Left forelimb (tissue), 1 donor: ENCODE measurements at regions not wholly inside any gene's neighbourhood (a gene's known extent, or its start where the extent isn't known, plus 50 kb on each side); places are given as distances from the start of the nearest gene placed in this dataset.

ENCODE experiments used
- DNase-seq: peaks from one replicate; pipeline ENCODE4 v3.0.0-alpha.2; 2018; ENCODE audit warnings: low spot score

- DNase-seq = no peak
Observed at GRCh38 chr7:130880668-130881067, 146.7 kb upstream of the KLF14 start.

- no peak for DNase-seq
Observed at GRCh38 chr7:130881091-130881798, 147.2 kb upstream of the KLF14 start.

- no peak for DNase-seq
Observed at GRCh38 chr7:130881799-130882141, 147.8 kb upstream of the KLF14 start.

- DNase-seq = no peak
Observed at GRCh38 chr7:130882396-130882795, 148.4 kb upstream of the KLF14 start.

- DNase-seq = no peak
Observed at GRCh38 chr7:130883928-130884327, 149.9 kb upstream of the KLF14 start.

- no peak for DNase-seq
Observed at GRCh38 chr7:130884437-130885417, 150.7 kb upstream of the KLF14 start.

GRCh38 chr7:130886438-130887135, 152.6 kb upstream of the KLF14 start:
- DNase-seq = no peak

- DNase-seq = no peak
Observed at GRCh38 chr7:130887182-130887956, 153.4 kb upstream of the KLF14 start.

- DNase-seq = no peak
Observed at GRCh38 chr7:130887957-130888371, 154.0 kb upstream of the KLF14 start.

GRCh38 chr7:130888468-130888867, 154.5 kb upstream of the KLF14 start:
- no peak for DNase-seq

GRCh38 chr7:130890176-130891020, 156.4 kb upstream of the KLF14 start:
- DNase-seq = no peak

GRCh38 chr7:130891254-130892094, 157.5 kb upstream of the KLF14 start:
- DNase-seq = no peak

- no peak for DNase-seq
Observed at GRCh38 chr7:130893441-130893894, 159.5 kb upstream of the KLF14 start.

GRCh38 chr7:130894146-130894908, 160.3 kb upstream of the KLF14 start:
- DNase-seq = no peak

GRCh38 chr7:130894909-130895750, 161.1 kb upstream of the KLF14 start:
- DNase-seq = no peak

- no peak for DNase-seq
Observed at GRCh38 chr7:130896051-130896881, 162.3 kb upstream of the KLF14 start.

GRCh38 chr7:130896898-130897514, 163.0 kb upstream of the KLF14 start:
- DNase-seq = peak; percentile 79
